IPS-18a (cell line): ENCODE measurements at regions not wholly inside any gene's neighbourhood (a gene's known extent, or its start where the extent isn't known, plus 50 kb on each side); places are given as distances from the start of the nearest gene placed in this dataset.

Experiments used
- H3K27ac ChIP-seq: one replicate; pipeline ENCODE4 v1.5.1; 2013; ENCODE audit warnings: low read length
- H3K27me3 ChIP-seq: one replicate; pipeline ENCODE4 v1.6.1; 2013; ENCODE audit warnings: mild to moderate bottlenecking, low read length; ENCODE audit not compliant: control insufficient read depth, insufficient read depth
- H3K36me3 ChIP-seq: one replicate; pipeline ENCODE4 v1.6.1; 2013; ENCODE audit warnings: low read depth, low read length; ENCODE audit not compliant: control insufficient read depth
- H3K4me1 ChIP-seq: one replicate; pipeline ENCODE4 v1.6.1; 2013; ENCODE audit warnings: low read depth, low read length; ENCODE audit not compliant: control insufficient read depth
- H3K4me3 ChIP-seq: one replicate; pipeline ENCODE4 v1.5.1; 2013; ENCODE audit warnings: low read length
- H3K9ac ChIP-seq: one replicate; pipeline ENCODE4 v1.6.1; 2013; ENCODE audit warnings: mild to moderate bottlenecking, low read length, moderate library complexity
- H3K9me3 ChIP-seq: one replicate; pipeline ENCODE4 v1.6.1; 2013; ENCODE audit warnings: low read depth, low read length; ENCODE audit not compliant: control insufficient read depth

DNA sequence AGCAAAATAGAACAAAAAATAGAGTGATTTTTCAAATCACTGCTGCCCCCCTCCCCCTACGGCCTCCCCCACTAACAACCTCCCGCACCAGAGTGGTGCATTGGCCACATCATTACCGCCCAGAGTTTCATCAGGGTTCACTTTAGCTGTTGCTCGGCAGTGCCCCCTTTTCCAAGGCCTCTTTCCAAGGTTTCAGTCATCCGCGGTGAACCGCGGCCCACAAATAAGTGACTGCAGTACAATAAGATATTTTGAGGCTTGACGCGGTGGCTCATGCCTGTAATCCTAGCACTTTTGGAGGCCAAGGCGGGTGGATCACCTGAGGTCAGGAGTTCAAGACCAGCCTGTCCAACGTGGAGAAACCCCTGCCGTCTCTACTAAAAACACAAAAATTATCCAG lies 180.0 kb downstream of the MAF start:
- H3K4me1 ChIP-seq = peaks cover 17% of the 10 kb centered on the region
- H3K4me3 ChIP-seq = no peak overlapping the region
- no peak overlapping the region for H3K27ac ChIP-seq
- no peaks in the 10 kb centered on the region for H3K9me3 ChIP-seq
- no peaks in the 10 kb centered on the region for H3K27me3 ChIP-seq
- H3K36me3 ChIP-seq = no peaks in the 10 kb centered on the region
- no peak overlapping the region for H3K9ac ChIP-seq

DNA sequence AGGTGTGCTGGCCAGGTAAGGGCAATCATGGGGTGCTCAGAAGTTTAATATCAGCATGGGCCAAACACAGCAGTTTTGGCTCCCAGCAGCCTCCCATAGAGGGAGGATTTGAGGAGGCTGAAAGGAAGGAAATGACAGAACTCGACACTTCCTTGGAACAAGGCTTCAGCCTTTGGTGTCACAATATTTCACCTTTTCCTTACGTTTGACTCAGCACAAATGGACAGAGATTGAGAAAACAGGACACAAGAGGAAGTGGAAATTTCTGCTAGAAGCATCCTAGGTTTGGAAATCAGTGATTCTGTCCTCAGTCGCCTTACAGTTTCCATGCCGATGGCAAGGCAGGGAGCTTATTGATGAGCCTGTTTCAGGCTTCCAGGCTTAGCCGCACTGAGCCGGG lies 181.4 kb downstream of the MAF start:
- no peaks in the 10 kb centered on the region for H3K27me3 ChIP-seq
- H3K27ac ChIP-seq = no peak overlapping the region
- no peaks in the 10 kb centered on the region for H3K36me3 ChIP-seq
- H3K4me1 ChIP-seq = peaks cover 17% of the 10 kb centered on the region
- no peaks in the 10 kb centered on the region for H3K9me3 ChIP-seq
- no peak overlapping the region for H3K9ac ChIP-seq
- H3K4me3 ChIP-seq = no peak overlapping the region

DNA sequence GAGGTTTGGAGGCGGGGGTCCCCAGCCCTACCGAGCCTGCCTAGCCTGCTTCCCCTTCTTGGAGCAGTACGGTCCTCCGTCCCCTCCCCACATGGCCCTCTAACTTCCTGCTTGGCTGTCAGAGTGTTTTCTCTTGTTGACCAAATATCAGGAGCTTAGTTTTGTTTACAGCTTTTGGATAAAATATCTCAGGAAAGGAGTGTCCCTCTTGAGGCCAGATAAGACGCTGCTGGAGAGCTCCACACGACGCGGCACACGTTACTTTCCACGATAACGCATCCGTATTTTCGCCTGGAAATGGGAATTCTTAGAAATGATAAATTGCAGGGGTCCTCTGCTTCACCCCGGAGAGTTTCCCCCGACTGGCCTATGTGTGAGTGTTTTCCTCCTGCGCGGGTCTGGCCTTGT lies 182.9 kb downstream of the MAF start:
- no peak overlapping the region for H3K27ac ChIP-seq
- peaks cover 20% of the 10 kb centered on the region for H3K4me1 ChIP-seq
- no peaks in the 10 kb centered on the region for H3K36me3 ChIP-seq
- no peak overlapping the region for H3K4me3 ChIP-seq
- H3K9me3 ChIP-seq = no peaks in the 10 kb centered on the region
- no peak overlapping the region for H3K9ac ChIP-seq
- H3K27me3 ChIP-seq = no peaks in the 10 kb centered on the region

DNA sequence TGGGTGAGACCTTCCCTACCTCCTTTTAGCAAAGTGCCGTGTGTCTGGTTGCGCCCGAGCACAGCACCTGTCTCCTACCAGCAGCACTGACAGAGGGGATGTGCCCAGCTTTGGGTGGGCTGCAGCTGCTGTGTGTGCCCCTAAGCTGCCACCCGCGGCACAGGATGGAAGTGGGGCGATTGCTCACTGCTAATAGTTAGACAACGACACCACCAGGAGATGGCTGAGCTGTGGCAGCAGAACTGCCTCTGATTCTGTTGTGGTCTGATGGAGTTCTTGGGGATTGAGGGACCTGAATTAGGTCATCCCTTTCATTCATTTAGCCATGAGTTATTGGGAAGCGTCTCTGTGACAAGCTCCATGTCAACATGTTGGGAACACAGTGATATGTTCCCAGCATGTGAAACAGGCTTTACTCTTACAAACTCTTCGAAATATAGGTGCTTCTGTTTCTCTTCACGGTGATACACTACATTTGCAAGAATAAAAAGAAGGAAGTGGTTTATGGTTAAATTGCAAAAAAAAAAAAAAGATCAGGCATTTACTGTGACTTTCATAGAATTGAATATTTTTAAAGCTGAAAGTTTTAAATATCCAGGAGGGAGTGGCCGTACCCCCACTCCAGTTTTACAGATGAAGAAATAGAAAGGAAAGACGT lies 184.4 kb downstream of the MAF start:
- Histone ChIP-seq H3K4me1 (peaks cover 35% of the 10 kb centered on the region), H3K27ac (no peak overlapping the region), H3K4me3 (no peak overlapping the region), H3K36me3 (no peaks in the 10 kb centered on the region), H3K27me3 (no peaks in the 10 kb centered on the region), H3K9me3 (no peaks in the 10 kb centered on the region), H3K9ac (no peak overlapping the region)

DNA sequence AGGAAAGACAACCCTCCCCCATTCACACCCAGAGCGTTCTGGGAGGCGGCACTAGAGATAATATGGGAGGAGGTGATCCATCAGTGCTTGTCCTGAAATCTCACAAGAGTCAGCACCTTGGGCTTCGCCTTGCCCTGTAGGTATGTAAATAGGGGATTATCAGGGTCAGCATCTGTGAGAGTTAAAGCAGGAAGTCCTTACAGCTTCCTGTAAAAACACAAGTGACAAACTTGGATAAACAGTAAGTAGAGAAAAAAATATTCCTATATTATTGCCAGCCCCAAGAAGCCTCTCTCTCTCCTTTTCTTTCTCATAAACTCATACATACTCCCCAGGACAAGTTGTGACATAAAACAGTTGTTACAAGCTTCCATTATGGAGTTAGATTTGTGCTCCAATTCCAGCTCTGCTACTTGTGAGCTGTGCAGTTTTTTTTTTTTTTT lies 187.7 kb downstream of the MAF start:
- Histone ChIP-seq H3K27me3 (no peaks in the 10 kb centered on the region), H3K4me1 (peaks cover 29% of the 10 kb centered on the region), H3K9ac (no peak overlapping the region), H3K4me3 (no peak overlapping the region), H3K27ac (no peak overlapping the region), H3K9me3 (no peaks in the 10 kb centered on the region), H3K36me3 (no peaks in the 10 kb centered on the region)

DNA sequence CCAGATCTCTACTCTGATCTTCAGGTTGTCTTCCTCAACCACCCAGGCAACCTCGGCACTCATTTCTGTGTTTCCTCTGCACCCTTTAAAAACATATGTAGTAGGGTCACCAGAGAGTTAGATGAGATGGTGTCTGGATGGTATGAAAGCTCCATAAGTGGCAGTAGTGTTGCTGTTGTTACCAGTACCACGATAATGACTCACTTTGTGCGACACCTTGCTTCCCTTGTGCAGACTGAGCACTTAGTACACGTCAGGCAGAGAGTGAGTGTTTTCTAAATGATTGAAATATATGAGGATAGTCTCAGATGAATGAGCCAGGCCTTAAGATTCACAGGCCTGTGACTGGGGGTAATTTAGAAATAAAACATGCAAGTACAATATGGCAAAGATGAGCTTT lies 188.7 kb downstream of the MAF start:
- no peak overlapping the region for H3K9ac ChIP-seq
- H3K4me1 ChIP-seq = peaks cover 31% of the 10 kb centered on the region
- no peaks in the 10 kb centered on the region for H3K27me3 ChIP-seq
- no peaks in the 10 kb centered on the region for H3K9me3 ChIP-seq
- no peak overlapping the region for H3K27ac ChIP-seq
- H3K36me3 ChIP-seq = no peaks in the 10 kb centered on the region
- H3K4me3 ChIP-seq = no peak overlapping the region

DNA sequence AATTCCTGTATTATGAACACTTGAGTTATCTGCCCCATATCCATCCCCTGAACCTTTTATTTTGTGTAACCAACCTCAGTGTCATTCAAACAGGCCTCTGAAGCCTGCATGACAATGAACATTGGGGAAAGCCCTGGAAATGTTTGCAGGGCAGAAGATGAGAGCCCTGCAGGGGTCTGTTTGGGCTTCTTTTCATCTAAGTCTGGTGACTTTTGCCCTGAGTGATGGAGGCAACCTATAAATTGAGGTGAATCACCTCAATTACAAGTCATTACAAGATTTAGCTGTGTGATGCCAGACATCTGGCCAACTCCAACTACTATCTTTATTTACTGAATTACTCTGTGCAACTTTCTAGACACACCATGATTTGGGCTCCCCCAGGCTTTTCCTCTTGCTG lies 189.2 kb downstream of the MAF start:
- H3K36me3 ChIP-seq = no peaks in the 10 kb centered on the region
- no peaks in the 10 kb centered on the region for H3K27me3 ChIP-seq
- no peak overlapping the region for H3K4me3 ChIP-seq
- no peak overlapping the region for H3K27ac ChIP-seq
- no peaks in the 10 kb centered on the region for H3K9me3 ChIP-seq
- H3K9ac ChIP-seq = no peak overlapping the region
- H3K4me1 ChIP-seq = peaks cover 31% of the 10 kb centered on the region

DNA sequence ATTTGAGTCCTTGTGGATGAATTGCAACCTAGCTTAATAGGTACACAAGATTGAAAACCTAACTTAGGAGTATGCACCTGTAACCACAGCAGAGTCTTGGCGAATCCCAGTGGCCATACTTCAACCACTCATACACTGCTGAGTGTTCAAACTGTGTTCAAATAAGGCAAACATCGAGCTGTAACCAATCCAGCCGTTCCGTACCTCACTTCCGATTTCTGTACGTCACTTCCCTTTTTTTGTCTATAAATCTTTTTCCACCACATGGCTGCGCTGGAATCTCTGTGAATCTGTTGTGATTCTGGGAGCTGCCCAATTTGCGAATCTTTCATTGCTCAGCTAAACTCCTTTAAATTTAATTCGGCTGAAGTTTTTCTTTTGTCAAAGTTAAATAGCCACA lies 190.6 kb downstream of the MAF start:
- Histone ChIP-seq H3K27ac (no peak overlapping the region), H3K4me1 (peaks cover 31% of the 10 kb centered on the region), H3K9me3 (no peaks in the 10 kb centered on the region), H3K36me3 (no peaks in the 10 kb centered on the region), H3K27me3 (no peaks in the 10 kb centered on the region), H3K9ac (no peak overlapping the region), H3K4me3 (no peak overlapping the region)

DNA sequence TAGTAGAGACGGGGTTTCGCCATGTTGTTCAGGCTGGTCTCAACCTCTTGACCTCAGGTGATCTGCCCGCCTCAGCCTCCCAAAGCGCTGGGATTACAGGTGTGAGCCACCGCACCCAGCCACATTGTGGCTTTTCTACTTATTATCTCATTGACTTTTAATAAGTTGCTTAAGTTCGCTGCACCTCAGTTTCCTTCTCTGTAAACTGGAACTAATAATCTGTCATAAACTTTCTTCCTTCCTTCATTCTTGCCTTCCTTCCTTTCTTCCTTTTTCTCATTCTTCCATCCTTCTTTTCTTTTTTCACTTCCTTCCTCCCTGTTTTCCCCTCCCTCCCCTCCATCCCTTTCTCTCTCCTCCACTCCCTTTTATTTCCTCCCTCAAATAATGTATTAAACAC lies 192.2 kb downstream of the MAF start:
- no peak overlapping the region for H3K27ac ChIP-seq

DNA sequence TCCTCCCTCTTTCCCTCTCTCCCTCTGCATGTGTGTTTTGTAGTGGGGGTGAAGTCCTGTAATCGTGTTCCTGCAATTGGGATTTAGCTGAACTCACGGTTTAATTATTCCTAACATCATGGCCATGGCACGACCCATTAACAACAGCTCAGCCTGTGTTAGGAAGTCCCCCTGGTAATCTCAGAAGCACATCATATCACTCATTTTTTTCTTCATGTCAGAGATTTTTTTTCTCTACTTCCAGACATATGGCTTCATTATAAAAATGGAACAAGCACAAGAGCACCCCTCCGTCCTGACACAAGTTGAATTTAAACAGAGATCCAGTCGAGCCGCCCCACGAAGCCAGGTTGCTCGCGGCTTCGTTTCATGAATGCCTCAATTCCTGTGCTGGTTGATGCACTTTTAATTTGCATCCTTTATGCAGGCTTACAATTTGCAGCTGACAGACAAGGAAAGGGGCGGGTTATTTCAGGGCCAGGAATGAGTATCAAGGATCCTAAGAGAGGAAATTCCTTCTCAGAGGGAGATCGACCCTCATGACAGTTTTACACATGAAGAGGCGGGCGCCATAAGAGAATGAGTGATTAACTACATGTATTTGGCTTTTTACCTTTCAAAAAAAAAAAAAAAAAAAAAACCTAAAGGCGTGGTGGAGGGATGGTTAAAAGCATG lies 192.9 kb downstream of the MAF start:
- H3K9ac ChIP-seq = no peak overlapping the region
- no peak overlapping the region for H3K27ac ChIP-seq
- no peaks in the 10 kb centered on the region for H3K36me3 ChIP-seq
- no peak overlapping the region for H3K4me3 ChIP-seq
- no peaks in the 10 kb centered on the region for H3K27me3 ChIP-seq
- peaks cover 28% of the 10 kb centered on the region for H3K4me1 ChIP-seq
- H3K9me3 ChIP-seq = no peaks in the 10 kb centered on the region

More for the DNA sequence above, 192.2 kb downstream of the MAF start:
- H3K9ac ChIP-seq = no peak overlapping the region
- H3K4me3 ChIP-seq = no peak overlapping the region
- H3K9me3 ChIP-seq = no peaks in the 10 kb centered on the region
- H3K27me3 ChIP-seq = no peaks in the 10 kb centered on the region
- H3K4me1 ChIP-seq = peaks cover 31% of the 10 kb centered on the region
- H3K36me3 ChIP-seq = no peaks in the 10 kb centered on the region

DNA sequence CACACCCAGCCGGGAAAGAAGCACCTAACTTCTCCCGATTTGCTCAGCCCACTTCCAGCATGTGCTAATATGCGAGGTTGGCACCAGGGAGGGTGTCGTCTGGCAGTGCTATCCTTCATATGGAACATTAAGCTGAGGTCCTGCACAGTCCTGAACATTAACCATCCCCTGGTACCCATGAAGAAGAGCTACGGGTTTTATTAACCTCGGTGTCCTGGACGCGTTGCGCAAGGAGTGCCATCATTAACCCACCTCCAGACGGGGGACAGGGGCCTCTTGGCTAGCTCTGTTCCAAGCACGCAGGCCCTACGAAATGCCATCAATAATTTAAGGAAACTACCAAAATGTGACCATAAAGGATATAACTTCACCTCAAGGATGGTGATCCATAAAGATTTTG lies 193.5 kb downstream of the MAF start:
- no peaks in the 10 kb centered on the region for H3K9me3 ChIP-seq
- H3K9ac ChIP-seq = no peak overlapping the region

DNA sequence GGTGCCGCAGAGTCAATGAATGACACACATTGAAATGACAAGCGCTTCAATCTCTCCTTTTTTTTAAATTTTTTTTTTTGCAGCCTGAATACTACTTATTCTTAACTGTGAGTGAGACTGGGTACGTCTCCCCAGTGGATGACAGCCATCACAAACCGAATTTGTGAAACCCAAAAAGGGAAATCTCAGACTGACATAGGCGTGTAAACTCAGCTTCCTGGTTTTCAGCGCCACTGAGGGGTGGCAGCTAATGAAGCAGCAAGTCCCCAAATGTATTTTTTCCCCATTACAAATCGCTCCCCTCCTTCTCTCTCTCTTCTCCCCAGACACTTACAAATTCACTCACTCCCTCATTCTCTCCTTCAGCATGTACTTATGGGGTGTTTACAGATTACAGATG lies 196.0 kb downstream of the MAF start:
- Histone ChIP-seq H3K9me3 (no peaks in the 10 kb centered on the region), H3K27ac (no peak overlapping the region), H3K4me3 (no peak overlapping the region), H3K9ac (no peak overlapping the region), H3K27me3 (no peaks in the 10 kb centered on the region), H3K4me1 (peaks cover 9% of the 10 kb centered on the region), H3K36me3 (no peaks in the 10 kb centered on the region)

More for the DNA sequence above, 193.5 kb downstream of the MAF start:
- Histone ChIP-seq H3K27ac (no peak overlapping the region), H3K4me3 (no peak overlapping the region), H3K4me1 (peaks cover 22% of the 10 kb centered on the region), H3K27me3 (no peaks in the 10 kb centered on the region), H3K36me3 (no peaks in the 10 kb centered on the region)
